GM21825 (cell line): ENCODE measurements at regions not wholly inside any gene's neighbourhood (a gene's known extent, or its start where the extent isn't known, plus 50 kb on each side); places are given as distances from the start of the nearest gene placed in this dataset.
"Not testable (repeated sequence)": the region's sequence is repeated elsewhere in the genome, so short reads cannot be mapped to it uniquely, and the experiment has no call there.

ENCODE experiments used
- ATAC-seq: cut with Tn5 transposase; IDR thresholded peaks from one replicate; pipeline ENCODE4 v1.9.1; 2021; ENCODE audit warnings: mild to moderate bottlenecking, moderate library complexity; ENCODE audit not compliant: unreplicated experiment

DNA sequence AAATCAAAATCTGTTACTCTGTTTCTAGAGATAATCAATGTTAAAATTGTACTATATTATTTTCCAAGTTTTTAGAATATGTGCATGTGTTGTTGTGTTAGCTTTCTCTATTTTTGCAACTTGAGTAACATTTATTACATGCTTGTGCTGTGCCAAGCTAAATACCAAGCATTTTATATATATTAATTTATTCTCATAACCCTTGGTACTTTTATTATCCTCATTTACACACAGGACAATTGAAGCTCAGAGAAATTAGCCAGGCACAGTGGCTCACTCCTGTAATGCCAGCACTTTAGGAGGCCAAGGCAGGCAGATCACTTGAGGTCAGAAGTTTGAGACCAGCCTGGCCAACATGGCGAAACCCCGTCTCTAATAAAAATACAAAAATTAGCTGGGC lies 254.0 kb upstream of the DMRT1 start:
- ATAC-seq: no peak

DNA sequence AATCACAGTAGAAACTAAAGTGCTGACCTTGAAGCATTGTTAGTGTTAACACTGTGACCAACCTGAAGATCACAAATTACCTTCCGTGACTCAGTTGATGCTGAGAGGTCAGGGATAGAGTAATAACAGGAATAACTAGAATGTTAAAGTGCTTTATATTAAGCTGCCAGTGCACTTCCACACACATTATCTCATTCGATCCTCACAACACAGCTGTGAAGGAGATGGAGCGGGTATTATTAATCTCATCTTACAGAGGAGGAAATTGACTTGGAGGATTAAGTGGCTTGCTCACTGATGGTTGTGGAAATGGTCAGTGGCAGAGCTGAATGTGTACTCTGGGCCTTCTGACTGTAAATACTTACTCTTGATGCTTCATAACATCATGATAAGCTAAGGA lies 252.5 kb upstream of the DMRT1 start:
- ATAC-seq: no peak

DNA sequence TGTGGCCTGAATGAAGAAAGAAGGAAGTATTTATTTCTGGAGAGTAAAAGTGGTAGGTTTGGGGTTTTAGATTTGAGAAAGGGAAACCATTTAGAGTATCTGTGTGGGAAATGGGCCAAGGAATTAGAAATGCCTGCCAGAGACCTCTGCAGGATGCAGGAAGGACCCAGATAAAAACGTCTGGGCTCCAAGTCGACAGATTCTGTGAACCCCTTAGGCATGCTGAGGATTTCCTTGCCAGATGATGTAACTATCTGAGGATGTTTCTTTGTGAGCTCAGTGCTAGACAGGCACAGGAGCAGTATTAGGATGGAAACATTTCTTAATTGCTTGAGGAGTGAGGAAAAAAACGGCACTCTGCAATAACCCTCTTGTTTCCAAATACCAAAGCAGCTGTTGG lies 251.8 kb upstream of the DMRT1 start:
- no peak for ATAC-seq

DNA sequence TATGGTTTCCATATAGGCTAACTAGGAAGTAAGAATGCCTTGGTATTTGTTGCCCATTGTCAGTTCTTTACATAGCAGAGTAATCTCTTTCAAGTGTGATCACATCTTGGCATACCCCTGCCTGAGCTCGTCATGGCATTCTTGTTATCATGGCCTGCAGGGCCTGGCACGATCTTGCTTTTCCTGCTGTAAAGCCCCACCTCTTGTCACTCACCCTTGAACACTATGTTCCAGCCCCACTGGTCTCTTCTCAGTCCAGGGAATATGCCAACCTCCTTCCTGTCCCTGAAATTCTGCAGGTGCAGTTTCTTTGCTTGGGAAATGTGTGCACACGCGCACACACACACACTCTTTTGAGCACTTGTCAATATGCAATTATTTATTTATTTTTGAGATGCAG lies 250.2 kb upstream of the DMRT1 start:
- ATAC-seq: no peak

- no peak for ATAC-seq
Measured at GRCh38 chr9:592225-592624, 249.3 kb upstream of the DMRT1 start.

- no peak for ATAC-seq
Measured at GRCh38 chr9:592733-593132, 248.8 kb upstream of the DMRT1 start.

GRCh38 chr9:593809-594208 lies 247.7 kb upstream of the DMRT1 start:
- ATAC-seq: no peak

- no peak for ATAC-seq
Measured at GRCh38 chr9:596703-597102, 244.8 kb upstream of the DMRT1 start.

DNA sequence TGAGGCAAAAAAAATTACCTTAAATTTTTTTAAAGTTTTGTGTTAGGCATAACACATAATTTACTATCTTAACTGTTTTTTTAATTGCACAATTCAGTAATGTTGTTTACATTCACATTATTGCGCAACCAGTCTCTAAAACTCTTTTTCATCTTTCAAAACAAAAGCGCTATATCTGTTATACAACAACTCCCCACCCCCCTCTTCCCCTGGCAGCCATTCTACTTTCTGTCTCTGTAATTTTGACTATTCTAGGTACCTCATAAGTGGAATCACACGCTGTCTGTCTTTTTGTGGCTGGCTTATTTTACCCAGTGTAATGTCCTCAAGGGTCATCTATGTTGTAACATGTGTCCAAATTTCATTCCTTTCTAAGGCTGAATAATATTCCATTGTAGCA lies 241.5 kb upstream of the DMRT1 start:
- no peak for ATAC-seq

DNA sequence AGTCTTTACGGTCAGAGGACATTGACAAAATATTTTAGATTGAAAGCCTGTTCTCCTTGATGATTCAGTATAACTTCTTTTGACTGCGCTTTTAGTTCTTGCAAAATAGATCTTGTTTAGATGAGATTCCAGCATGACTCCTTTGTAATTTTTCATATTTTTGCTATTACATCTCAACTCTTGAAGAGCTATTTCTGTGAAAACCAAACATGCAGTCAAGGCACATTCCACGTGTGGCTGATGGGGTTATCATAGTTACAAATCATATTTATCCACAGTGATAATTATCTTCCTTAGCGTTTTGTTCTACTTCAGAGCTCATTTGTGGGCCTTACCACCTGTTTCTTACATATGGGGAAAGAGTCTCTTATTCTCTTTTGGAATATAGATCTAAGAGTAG lies 238.8 kb upstream of the DMRT1 start:
- ATAC-seq: no peak

GRCh38 chr9:603126-603525 lies 238.4 kb upstream of the DMRT1 start:
- no peak for ATAC-seq

- ATAC-seq: no peak
Measured at GRCh38 chr9:607417-607816, 234.1 kb upstream of the DMRT1 start.

GRCh38 chr9:613771-614347 lies 227.6 kb upstream of the DMRT1 start:
- ATAC-seq: peak; percentile 96

DNA sequence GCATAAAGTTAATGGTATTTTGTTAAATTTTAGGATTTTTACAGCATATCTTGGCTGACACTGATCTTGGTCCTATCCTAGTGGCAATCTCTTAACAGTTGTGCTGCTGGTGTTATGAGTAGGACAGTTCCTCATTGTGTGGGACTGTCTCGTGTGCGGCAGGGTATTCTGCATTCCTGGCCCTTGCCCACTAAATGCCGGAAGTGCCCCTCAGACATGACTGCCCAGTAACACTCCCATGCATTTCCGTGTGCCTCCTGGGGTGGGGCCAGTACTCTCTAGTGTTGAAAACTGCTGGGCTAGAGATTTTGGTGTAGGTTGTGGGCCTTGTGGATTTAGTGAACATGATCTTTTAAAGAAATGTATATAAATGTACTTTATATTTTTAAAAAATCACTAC lies 227.1 kb upstream of the DMRT1 start:
- ATAC-seq: no peak

DNA sequence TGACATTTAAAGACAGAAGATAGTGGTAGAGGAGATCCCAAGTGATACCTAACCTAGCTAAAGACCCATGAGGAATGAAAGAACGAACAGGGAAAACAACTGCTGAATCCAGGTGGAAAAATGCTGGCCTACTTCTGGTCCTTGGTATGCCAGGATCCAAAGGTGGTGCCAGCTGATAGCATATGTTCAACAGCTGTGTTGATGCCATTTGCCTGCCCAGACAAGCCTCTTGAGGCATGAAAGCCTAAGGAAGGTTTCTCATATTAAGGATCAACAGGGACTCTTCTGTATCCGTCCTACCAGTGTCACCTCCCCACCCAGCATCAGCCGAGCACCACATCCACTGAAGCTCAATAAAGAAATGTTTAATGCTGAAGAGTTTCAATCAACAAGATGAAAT lies 225.7 kb upstream of the DMRT1 start:
- ATAC-seq: no peak

DNA sequence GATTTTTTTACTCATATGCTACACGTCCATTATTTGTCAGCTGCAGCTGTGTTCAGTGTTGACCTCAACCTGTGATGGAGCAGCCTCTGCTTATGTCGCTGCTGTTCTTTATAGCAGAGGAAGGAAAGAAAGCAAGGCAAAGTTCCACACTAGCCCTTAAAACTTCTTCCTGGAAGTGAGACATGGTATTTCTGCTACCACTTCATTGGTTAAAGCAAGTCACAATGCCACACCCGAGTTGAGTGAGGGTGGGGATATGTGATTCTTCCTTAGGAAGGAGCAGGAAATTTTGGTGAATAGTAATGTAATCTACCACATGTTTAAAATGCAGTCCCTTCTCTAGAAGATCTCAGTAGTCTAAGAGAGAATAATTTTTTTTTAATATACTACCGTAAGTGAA lies 224.8 kb upstream of the DMRT1 start:
- no peak for ATAC-seq

DNA sequence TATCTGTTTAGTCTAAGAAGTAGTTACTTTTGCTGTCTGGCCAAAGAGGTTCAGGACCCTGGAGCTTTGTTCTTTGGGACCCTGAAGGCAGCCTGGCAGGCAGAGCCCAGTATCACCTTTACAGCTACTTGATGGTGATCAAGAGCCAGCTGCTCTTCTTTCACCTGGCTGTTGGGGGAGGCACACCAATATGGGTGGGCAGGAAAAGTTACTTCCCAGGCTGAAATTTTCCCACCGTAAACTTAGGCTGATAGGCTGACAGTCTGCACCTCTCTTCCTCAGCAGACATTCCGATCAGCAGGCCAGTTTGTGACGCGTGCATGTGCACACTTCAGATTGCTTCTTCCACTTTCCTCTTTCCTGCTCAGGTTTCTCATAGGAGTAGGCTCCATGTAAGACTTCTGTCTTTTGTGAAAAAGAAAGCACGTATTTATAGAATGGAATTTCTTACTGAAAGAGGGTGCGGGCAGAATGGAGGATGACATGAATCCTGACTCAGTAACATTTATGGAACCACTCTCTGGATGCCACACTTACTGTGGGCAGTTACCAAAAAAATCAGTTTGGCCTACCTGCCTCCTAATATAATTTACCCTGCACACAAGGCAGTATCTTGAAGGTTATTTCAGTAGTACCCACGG lies 223.9 kb upstream of the DMRT1 start:
- ATAC-seq: no peak

DNA sequence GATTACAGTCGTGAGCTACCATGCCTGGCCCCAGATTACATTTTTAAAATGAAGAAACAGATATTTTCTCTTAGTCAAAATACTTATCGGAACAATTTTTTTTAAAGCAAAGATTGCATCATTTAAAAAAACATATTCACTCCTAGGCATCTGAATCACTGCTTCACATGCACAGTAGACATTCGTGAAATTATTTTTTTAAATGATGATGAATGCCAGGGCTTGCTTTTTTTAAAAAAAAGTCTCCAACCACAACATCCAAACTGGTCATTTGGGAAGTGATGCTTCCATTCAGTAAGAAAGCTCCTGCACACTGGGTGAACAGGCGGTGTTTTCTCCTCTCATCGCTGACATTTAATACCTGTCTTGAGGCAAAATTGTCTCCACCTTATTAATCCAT lies 223.0 kb upstream of the DMRT1 start:
- no peak for ATAC-seq

GRCh38 chr9:621201-621855 lies 220.2 kb upstream of the DMRT1 start:
- ATAC-seq: no peak

DNA sequence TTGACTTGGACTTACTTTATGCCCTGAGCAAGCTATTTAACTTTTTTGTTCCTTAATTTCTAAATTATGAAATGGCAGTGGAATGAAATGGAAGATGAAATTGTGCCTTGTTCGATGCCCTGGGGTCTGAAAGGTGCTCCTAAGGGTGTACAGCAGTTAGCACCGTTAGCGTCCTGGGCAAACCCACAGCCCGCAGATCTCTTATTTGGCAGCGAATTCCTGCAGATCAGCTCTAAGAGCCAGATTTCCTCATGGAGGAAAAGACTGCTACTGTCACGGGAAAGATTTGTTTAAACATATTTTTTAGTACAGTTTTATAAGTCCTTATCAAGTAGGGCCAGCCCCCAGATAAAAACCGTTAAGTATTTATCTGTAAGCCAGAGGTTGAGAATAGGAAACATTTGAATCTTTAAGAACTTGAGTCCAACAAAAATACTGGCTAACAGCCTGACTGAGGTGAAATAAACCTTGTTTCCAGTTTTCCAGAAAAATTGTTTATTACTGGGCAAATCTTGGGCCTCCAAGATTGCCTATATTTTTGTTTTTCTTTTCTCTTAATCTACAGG lies 216.5 kb upstream of the DMRT1 start:
- no peak for ATAC-seq

- no peak for ATAC-seq
Measured at GRCh38 chr9:625613-626012, 215.9 kb upstream of the DMRT1 start.

DNA sequence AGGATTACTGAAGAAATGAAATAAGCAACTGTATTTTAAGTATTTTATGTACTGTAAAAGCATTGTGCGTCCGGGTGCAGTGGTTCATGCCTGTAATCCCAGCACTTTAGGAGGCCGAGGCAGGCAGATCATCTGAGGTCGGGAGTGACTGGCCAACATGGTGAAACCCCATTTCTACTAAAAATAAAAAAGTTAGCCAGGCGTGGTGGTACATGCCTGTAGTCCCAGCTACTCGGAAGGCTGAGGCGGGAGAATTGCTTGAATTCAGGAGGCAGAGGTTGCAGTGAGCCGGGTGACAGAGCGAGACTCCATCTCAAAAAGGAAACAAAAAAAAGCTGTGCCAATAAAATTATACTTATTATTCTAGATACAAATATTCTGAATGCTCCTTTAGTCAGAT lies 215.4 kb upstream of the DMRT1 start:
- not testable (repeated sequence) for ATAC-seq
